WTC11 (cell line): ENCODE measurements at regions not wholly inside any gene's neighbourhood (a gene's known extent, or its start where the extent isn't known, plus 50 kb on each side); places are given as distances from the start of the nearest gene placed in this dataset.

ENCODE experiments used
- CREM ChIP-seq: sonication (generic); formaldehyde crosslinking; IDR thresholded peaks from 2 replicates; pipeline ENCODE4 v1.8.1; 2022; ENCODE audit warnings: mild to moderate bottlenecking, missing genetic modification reagents, moderate library complexity
- TF ChIP-seq, protein P1 (sequence below): sonication (generic); formaldehyde crosslinking; IDR thresholded peaks from 2 replicates; pipeline ENCODE4 v1.8.1; 2023; ENCODE audit warnings: mild to moderate bottlenecking, missing genetic modification reagents, borderline replicate concordance
- TF ChIP-seq, protein P2 (sequence below): fragments of 200-600 bp; IDR thresholded peaks from 2 replicates; pipeline ENCODE4 v1.8.0; 2022; ENCODE audit warnings: antibody characterized with exemption

DNA sequence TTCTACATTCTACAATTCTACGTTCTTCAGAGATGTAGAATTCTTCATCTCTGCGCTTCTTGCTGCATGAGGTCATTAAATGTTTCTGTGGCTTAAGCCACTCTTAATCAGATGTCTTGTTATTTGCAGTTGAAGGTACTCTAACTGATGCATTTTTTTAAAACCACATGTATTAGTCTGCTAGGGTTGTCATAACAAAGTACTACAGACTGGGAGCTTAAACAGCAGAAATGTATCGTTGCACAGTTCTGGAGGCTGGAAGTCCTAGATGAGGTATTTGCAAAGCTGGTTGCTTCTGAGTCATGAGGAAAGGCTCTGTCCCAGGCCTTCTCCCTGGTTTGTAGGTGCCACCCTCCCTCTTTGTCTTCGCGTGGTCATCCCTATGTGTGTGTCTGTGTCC is 176.3 kb upstream of the GLI2 start:
- TF ChIP-seq CREM (CRISPR knock-in tag) = no peak
- TF ChIP-seq, protein P1, sequence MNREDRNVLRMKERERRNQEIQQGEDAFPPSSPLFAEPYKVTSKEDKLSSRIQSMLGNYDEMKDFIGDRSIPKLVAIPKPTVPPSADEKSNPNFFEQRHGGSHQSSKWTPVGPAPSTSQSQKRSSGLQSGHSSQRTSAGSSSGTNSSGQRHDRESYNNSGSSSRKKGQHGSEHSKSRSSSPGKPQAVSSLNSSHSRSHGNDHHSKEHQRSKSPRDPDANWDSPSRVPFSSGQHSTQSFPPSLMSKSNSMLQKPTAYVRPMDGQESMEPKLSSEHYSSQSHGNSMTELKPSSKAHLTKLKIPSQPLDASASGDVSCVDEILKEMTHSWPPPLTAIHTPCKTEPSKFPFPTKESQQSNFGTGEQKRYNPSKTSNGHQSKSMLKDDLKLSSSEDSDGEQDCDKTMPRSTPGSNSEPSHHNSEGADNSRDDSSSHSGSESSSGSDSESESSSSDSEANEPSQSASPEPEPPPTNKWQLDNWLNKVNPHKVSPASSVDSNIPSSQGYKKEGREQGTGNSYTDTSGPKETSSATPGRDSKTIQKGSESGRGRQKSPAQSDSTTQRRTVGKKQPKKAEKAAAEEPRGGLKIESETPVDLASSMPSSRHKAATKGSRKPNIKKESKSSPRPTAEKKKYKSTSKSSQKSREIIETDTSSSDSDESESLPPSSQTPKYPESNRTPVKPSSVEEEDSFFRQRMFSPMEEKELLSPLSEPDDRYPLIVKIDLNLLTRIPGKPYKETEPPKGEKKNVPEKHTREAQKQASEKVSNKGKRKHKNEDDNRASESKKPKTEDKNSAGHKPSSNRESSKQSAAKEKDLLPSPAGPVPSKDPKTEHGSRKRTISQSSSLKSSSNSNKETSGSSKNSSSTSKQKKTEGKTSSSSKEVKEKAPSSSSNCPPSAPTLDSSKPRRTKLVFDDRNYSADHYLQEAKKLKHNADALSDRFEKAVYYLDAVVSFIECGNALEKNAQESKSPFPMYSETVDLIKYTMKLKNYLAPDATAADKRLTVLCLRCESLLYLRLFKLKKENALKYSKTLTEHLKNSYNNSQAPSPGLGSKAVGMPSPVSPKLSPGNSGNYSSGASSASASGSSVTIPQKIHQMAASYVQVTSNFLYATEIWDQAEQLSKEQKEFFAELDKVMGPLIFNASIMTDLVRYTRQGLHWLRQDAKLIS (CRISPR knock-in tag) = no peak
- TF ChIP-seq, protein P2, sequence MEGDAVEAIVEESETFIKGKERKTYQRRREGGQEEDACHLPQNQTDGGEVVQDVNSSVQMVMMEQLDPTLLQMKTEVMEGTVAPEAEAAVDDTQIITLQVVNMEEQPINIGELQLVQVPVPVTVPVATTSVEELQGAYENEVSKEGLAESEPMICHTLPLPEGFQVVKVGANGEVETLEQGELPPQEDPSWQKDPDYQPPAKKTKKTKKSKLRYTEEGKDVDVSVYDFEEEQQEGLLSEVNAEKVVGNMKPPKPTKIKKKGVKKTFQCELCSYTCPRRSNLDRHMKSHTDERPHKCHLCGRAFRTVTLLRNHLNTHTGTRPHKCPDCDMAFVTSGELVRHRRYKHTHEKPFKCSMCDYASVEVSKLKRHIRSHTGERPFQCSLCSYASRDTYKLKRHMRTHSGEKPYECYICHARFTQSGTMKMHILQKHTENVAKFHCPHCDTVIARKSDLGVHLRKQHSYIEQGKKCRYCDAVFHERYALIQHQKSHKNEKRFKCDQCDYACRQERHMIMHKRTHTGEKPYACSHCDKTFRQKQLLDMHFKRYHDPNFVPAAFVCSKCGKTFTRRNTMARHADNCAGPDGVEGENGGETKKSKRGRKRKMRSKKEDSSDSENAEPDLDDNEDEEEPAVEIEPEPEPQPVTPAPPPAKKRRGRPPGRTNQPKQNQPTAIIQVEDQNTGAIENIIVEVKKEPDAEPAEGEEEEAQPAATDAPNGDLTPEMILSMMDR = no peak
